Cardiac muscle cell (in vitro differentiated cells and primary cell): ENCODE measurements at regions not wholly inside any gene's neighbourhood (a gene's known extent, or its start where the extent isn't known, plus 50 kb on each side); places are given as distances from the start of the nearest gene placed in this dataset.

Source experiments
- DNase-seq, 2 donors: peaks; one replicate each; pipeline versions ENCODE4 v3.0.0 to v3.0.0-alpha.2; 2010 to 2017; ENCODE audit warnings: low read depth in 1 of 2, low spot score in 1 of 2
- H3K27ac ChIP-seq: fragments of 200-600 bp; sonication (generic); 2 replicates; pipeline ENCODE4 v1.5.1; 2016
- H3K27me3 ChIP-seq: fragments of 200-600 bp; sonication (generic); 2 replicates; pipeline ENCODE4 v1.6.0; 2016; ENCODE audit warnings: control low read depth
- H3K36me3 ChIP-seq: fragments of 200-600 bp; sonication (generic); 2 replicates; pipeline ENCODE4 v1.5.1; 2016; ENCODE audit warnings: control low read depth
- H3K4me1 ChIP-seq: fragments of 200-600 bp; sonication (generic); 2 replicates; pipeline ENCODE4 v1.8.1; 2017; ENCODE audit warnings: low read depth, mild to moderate bottlenecking, mixed run types
- H3K4me3 ChIP-seq: fragments of 200-600 bp; sonication (generic); 2 replicates; pipeline ENCODE4 v1.5.1; 2016; ENCODE audit warnings: mild to moderate bottlenecking
- H3K9me3 ChIP-seq: fragments of 200-600 bp; sonication (generic); 2 replicates; pipeline ENCODE4 v1.5.1; 2017; ENCODE audit warnings: low read depth, mild to moderate bottlenecking, control low read depth
- CTCF ChIP-seq: IDR thresholded peaks from 2 replicates; pipeline ENCODE4 v1.5.1; 2012; ENCODE audit warnings: low read depth, mild to moderate bottlenecking, low read length

GRCh38 chr5:88540471-88541115, 271.9 kb upstream of the TMEM161B start:
- Histone ChIP-seq H3K9me3 (no peaks in the 10 kb centered on the region), H3K4me3 (no peak overlapping the region), H3K27ac (no peak overlapping the region), H3K36me3 (no peaks in the 10 kb centered on the region), H3K4me1 (no peaks in the 10 kb centered on the region), H3K27me3 (peaks cover 3% of the 10 kb centered on the region)
- no peak for TF ChIP-seq CTCF
- DNase-seq: no peak

DNA sequence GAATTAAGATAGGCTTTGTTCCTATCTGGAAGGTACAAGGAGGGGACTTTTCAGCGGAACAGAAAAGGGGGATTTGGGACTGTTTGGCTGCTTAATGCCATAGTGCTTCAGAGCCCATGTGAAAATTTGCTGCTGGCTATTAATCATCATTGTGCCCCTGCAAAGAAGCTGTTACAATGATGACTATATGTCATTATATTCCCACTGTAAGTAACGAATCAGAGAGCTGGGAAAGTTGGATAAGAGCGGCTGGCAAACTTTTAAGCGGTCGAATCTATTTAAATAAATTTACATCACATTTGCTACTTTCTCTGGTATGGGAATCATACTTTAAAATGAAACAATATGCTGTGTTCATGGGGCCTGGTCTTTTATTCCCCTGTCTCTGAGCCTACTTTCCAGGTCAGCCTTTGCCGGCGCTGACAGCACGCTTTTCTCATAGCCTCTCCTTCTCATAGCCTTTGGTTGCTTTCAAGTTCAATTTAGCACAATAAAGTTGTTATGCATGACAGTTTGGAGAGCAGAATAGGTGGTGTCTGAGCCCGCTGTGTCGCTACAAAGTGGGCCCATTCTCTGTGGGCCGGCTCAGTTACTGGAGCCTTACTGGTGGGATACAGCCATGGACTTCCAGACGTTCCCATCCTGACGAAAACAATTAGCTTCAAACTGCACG, 271.2 kb upstream of the TMEM161B start:
- Histone ChIP-seq H3K9me3 (no peaks in the 10 kb centered on the region), H3K27me3 (peaks cover 3% of the 10 kb centered on the region), H3K36me3 (no peaks in the 10 kb centered on the region), H3K4me1 (no peaks in the 10 kb centered on the region), H3K27ac (no peak overlapping the region), H3K4me3 (no peak overlapping the region)
- TF ChIP-seq CTCF: no peak
- DNase-seq: no peak

GRCh38 chr5:88539026-88539425, 270.4 kb upstream of the TMEM161B start:
- Histone ChIP-seq H3K4me3 (no peak overlapping the region), H3K36me3 (no peaks in the 10 kb centered on the region), H3K9me3 (no peaks in the 10 kb centered on the region), H3K27ac (no peak overlapping the region), H3K4me1 (no peaks in the 10 kb centered on the region), H3K27me3 (peaks cover 3% of the 10 kb centered on the region)
- DNase-seq: no peak
- TF ChIP-seq CTCF: no peak

GRCh38 chr5:88536146-88536545, 267.5 kb upstream of the TMEM161B start:
- TF ChIP-seq CTCF: no peak
- no peaks in the 10 kb centered on the region for H3K9me3 ChIP-seq
- H3K4me3 ChIP-seq: no peak overlapping the region
- peaks cover 3% of the 10 kb centered on the region for H3K27me3 ChIP-seq
- no peaks in the 10 kb centered on the region for H3K36me3 ChIP-seq
- H3K27ac ChIP-seq: no peak overlapping the region
- DNase-seq: no peak
- H3K4me1 ChIP-seq: no peaks in the 10 kb centered on the region

GRCh38 chr5:88524941-88525340, 256.3 kb upstream of the TMEM161B start:
- no peaks in the 10 kb centered on the region for H3K27me3 ChIP-seq
- no peak overlapping the region for H3K4me3 ChIP-seq
- no peak overlapping the region for H3K27ac ChIP-seq
- TF ChIP-seq CTCF: no peak
- H3K4me1 ChIP-seq: no peaks in the 10 kb centered on the region
- no peaks in the 10 kb centered on the region for H3K36me3 ChIP-seq
- no peak for DNase-seq
- no peaks in the 10 kb centered on the region for H3K9me3 ChIP-seq
